Progenitor cell of endocrine pancreas (in vitro differentiated cells): ENCODE measurements at regions not wholly inside any gene's neighbourhood (a gene's known extent, or its start where the extent isn't known, plus 50 kb on each side); places are given as distances from the start of the nearest gene placed in this dataset.
"Not testable (repeated sequence)": the region's sequence is repeated elsewhere in the genome, so short reads cannot be mapped to it uniquely, and the experiment has no call there.

Source experiments
- DNase-seq: peaks from one replicate; pipeline ENCODE4 v3.0.0; 2021; ENCODE audit warnings: low spot score; ENCODE audit not compliant: unreplicated experiment
- H3K27ac Mint-ChIP-seq: 2 replicates; pipeline ENCODE4 v1.8.0; 2021; ENCODE audit warnings: mild to moderate bottlenecking, moderate library complexity, mixed read lengths
- H3K27me3 Mint-ChIP-seq: 2 replicates; pipeline ENCODE4 v1.8.0; 2021; ENCODE audit warnings: mixed read lengths
- H3K36me3 Mint-ChIP-seq: 2 replicates; pipeline ENCODE4 v1.8.0; 2022; ENCODE audit warnings: mixed read lengths; ENCODE audit not compliant: insufficient read depth
- H3K4me1 Mint-ChIP-seq: 2 replicates; pipeline ENCODE4 v1.8.0; 2021; ENCODE audit warnings: low read depth, mixed read lengths
- H3K4me3 Mint-ChIP-seq: 2 replicates; pipeline ENCODE4 v1.8.0; 2021; ENCODE audit warnings: low read depth, mild to moderate bottlenecking, moderate library complexity, mixed read lengths
- H3K9me3 Mint-ChIP-seq: 2 replicates; pipeline ENCODE4 v1.8.0; 2021; ENCODE audit warnings: low read depth, mixed read lengths
- TF ChIP-seq, protein P1 (sequence below): fragments of 200-600 bp; sonication (generic); IDR thresholded peaks from one replicate; pipeline ENCODE4 v1.5.0; 2021; ENCODE audit warnings: antibody characterized with exemption, mild to moderate bottlenecking; ENCODE audit not compliant: unreplicated experiment

- Mint-ChIP-seq H3K4me3 (no peak overlapping the region), H3K36me3 (no peaks in the 10 kb centered on the region), H3K27ac (no peak overlapping the region), H3K4me1 (no peaks in the 10 kb centered on the region), H3K9me3 (peaks cover 11% of the 10 kb centered on the region), H3K27me3 (peaks cover 25% of the 10 kb centered on the region)
- DNase-seq: no peak
- TF ChIP-seq, protein P1, sequence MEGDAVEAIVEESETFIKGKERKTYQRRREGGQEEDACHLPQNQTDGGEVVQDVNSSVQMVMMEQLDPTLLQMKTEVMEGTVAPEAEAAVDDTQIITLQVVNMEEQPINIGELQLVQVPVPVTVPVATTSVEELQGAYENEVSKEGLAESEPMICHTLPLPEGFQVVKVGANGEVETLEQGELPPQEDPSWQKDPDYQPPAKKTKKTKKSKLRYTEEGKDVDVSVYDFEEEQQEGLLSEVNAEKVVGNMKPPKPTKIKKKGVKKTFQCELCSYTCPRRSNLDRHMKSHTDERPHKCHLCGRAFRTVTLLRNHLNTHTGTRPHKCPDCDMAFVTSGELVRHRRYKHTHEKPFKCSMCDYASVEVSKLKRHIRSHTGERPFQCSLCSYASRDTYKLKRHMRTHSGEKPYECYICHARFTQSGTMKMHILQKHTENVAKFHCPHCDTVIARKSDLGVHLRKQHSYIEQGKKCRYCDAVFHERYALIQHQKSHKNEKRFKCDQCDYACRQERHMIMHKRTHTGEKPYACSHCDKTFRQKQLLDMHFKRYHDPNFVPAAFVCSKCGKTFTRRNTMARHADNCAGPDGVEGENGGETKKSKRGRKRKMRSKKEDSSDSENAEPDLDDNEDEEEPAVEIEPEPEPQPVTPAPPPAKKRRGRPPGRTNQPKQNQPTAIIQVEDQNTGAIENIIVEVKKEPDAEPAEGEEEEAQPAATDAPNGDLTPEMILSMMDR: no peak
Observed at GRCh38 chr7:68977385-68978055, 620.8 kb upstream of the AUTS2 start.

DNA sequence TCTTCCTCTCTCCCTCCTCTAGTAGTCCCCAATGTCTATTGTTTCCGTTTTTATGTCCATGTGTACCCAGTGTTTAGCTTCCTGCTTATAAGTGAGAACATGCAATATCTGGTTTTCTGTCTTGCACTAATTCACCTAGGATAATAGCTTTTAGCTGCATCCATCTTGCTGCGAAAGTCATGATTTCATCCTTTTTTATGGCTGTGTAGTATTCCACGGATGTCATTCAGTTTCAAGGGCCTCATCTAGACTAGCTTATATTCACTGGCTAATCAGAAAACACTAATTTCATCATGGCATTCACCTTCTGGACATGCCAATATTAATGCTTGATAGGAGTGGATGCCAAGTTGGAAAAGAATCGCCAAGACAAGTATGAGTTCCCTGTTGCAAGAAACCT is 619.6 kb upstream of the AUTS2 start:
- H3K36me3 Mint-ChIP-seq: no peaks in the 10 kb centered on the region

GRCh38 chr7:68980011-68980410 is 618.3 kb upstream of the AUTS2 start:
- DNase-seq: no peak
- Mint-ChIP-seq H3K27me3 (peaks cover 17% of the 10 kb centered on the region), H3K9me3 (peaks cover 12% of the 10 kb centered on the region), H3K36me3 (no peaks in the 10 kb centered on the region), H3K27ac (no peak overlapping the region), H3K4me3 (no peak overlapping the region), H3K4me1 (no peaks in the 10 kb centered on the region)
- TF ChIP-seq, protein P1: no peak

More for the DNA sequence above, 619.6 kb upstream of the AUTS2 start:
- no peak for DNase-seq
- Mint-ChIP-seq H3K27me3 (peaks cover 17% of the 10 kb centered on the region), H3K4me1 (no peaks in the 10 kb centered on the region), H3K4me3 (no peak overlapping the region), H3K27ac (no peak overlapping the region), H3K9me3 (peaks cover 12% of the 10 kb centered on the region)
- TF ChIP-seq, protein P1: no peak

DNA sequence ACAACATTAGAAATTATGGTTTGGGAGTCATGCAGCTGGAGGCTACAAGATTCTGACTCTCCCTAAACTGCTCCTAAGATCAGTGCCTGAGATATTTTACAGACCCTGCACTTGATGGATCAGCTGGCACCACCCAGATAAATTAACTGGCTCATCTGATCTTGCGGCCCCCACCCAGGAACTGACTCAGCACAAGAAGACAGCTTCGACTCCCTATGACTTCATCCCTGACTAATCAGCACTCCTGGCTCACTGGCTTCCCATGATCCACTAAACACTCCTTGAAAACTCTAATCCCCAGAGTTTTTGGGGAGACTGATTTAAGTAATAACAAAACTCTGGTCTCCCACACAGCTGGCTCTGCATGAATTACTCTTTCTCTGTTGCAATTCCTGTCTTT is 617.8 kb upstream of the AUTS2 start:
- H3K4me3 Mint-ChIP-seq, H3K36me3 Mint-ChIP-seq, H3K27ac Mint-ChIP-seq, DNase-seq, H3K4me1 Mint-ChIP-seq: not testable (repeated sequence)
- Mint-ChIP-seq H3K27me3 (peaks cover 17% of the 10 kb centered on the region), H3K9me3 (peaks cover 12% of the 10 kb centered on the region)

- no peaks in the 10 kb centered on the region for H3K4me1 Mint-ChIP-seq
- H3K27me3 Mint-ChIP-seq: peaks cover 9% of the 10 kb centered on the region
- TF ChIP-seq, protein P1: no peak
- H3K9me3 Mint-ChIP-seq: peaks cover 10% of the 10 kb centered on the region
- no peaks in the 10 kb centered on the region for H3K36me3 Mint-ChIP-seq
- no peak for DNase-seq
- H3K27ac Mint-ChIP-seq: no peak overlapping the region
- no peak overlapping the region for H3K4me3 Mint-ChIP-seq
Observed at GRCh38 chr7:68984306-68984705, 614.0 kb upstream of the AUTS2 start.

GRCh38 chr7:68994841-68995240 is 603.4 kb upstream of the AUTS2 start:
- no peaks in the 10 kb centered on the region for H3K36me3 Mint-ChIP-seq
- DNase-seq: no peak
- TF ChIP-seq, protein P1: no peak
- H3K4me3 Mint-ChIP-seq: no peak overlapping the region
- no peak overlapping the region for H3K27ac Mint-ChIP-seq
- no peaks in the 10 kb centered on the region for H3K9me3 Mint-ChIP-seq
- no peaks in the 10 kb centered on the region for H3K4me1 Mint-ChIP-seq
- no peaks in the 10 kb centered on the region for H3K27me3 Mint-ChIP-seq
